IMR-90 (cell line): ENCODE measurements at regions not wholly inside any gene's neighbourhood (a gene's known extent, or its start where the extent isn't known, plus 50 kb on each side); places are given as distances from the start of the nearest gene placed in this dataset.

Experiments
- ATAC-seq: fragments of 200-7000 bp; cut with Tn5 transposase; 2 replicates; pipeline ENCODE4 v1.9.1; 2020; ENCODE audit warnings: low read depth, mild to moderate bottlenecking, moderate library complexity
- BruUV-seq: library from RNA; stranded (reverse); fragments of 400-500 nt; replicated peaks from 2 replicates; lab custom pipeline; 2021; lab: Mats Ljungman, UMichigan
- CTCF ChIA-PET: fragments of 300-600 bp; formaldehyde crosslinking; extraction: SDS; loops from one replicate; lab custom pipeline; 2021; ENCODE audit warnings: antibody characterized with exemption; lab: Yijun Ruan, JAX
- POLR2A ChIA-PET: fragments of 300-600 bp; sonication (Branson Sonifier 250); formaldehyde crosslinking; loops from one replicate; lab custom pipeline; 2022; ENCODE audit warnings: antibody characterized with exemption; ENCODE audit not compliant: unreplicated experiment; lab: Charles Lee
- DNase-seq: peaks from one replicate; pipeline ENCODE4 v3.0.0; 2013
- H2AFZ ChIP-seq: replicated peaks from 2 replicates; pipeline ENCODE3; 2013; ENCODE audit warnings: low read length, mild to moderate bottlenecking; ENCODE audit not compliant: poor library complexity
- H2AK5ac ChIP-seq: 2 replicates; pipeline ENCODE4 v1.6.1; 2013; ENCODE audit warnings: low read depth, low read length, inconsistent platforms
- H2AK9ac ChIP-seq: replicated peaks from 2 replicates; pipeline ENCODE3; 2013; ENCODE audit warnings: mild to moderate bottlenecking, low read depth, low read length, moderate library complexity; ENCODE audit not compliant: poor library complexity
- H2BK120ac ChIP-seq: 2 replicates; pipeline ENCODE4 v1.6.1; 2013; ENCODE audit warnings: low read depth, low read length, inconsistent platforms
- H2BK15ac ChIP-seq: 3 replicates; pipeline ENCODE4 v1.6.1; 2013; ENCODE audit warnings: low read depth, low read length, inconsistent platforms
- H2BK20ac ChIP-seq: 2 replicates; pipeline ENCODE4 v1.6.1; 2013; ENCODE audit warnings: low read depth, mild to moderate bottlenecking, inconsistent platforms, low read length, moderate library complexity
- H2BK5ac ChIP-seq: 2 replicates; pipeline ENCODE4 v1.6.1; 2013; ENCODE audit warnings: mild to moderate bottlenecking, low read depth, low read length, inconsistent platforms; ENCODE audit not compliant: poor library complexity, severe bottlenecking
- H3K14ac ChIP-seq: replicated peaks from 2 replicates; pipeline ENCODE4 v1.6.1; 2013; ENCODE audit warnings: low read depth, low read length, inconsistent platforms
- H3K18ac ChIP-seq: 2 replicates; pipeline ENCODE4 v1.6.1; 2013; ENCODE audit warnings: low read depth, low read length, control low read depth
- H3K23ac ChIP-seq: 2 replicates; pipeline ENCODE4 v1.6.1; 2013; ENCODE audit warnings: low read depth, low read length, inconsistent platforms
- H3K27ac ChIP-seq: 2 replicates; pipeline ENCODE4 v1.5.1; 2013; ENCODE audit warnings: mild to moderate bottlenecking, control low read depth, low read length; ENCODE audit not compliant: insufficient read depth
- H3K27me3 ChIP-seq: 2 replicates; pipeline ENCODE4 v1.6.1; 2013; ENCODE audit warnings: low read length; ENCODE audit not compliant: control insufficient read depth, insufficient read depth
- H3K36me3 ChIP-seq: 2 replicates; pipeline ENCODE4 v1.6.1; 2013; ENCODE audit warnings: low read length, mixed read lengths; ENCODE audit not compliant: control insufficient read depth, insufficient read depth
- H3K4ac ChIP-seq: 2 replicates; pipeline ENCODE4 v1.6.1; 2013; ENCODE audit warnings: low read depth, low read length, inconsistent platforms
- H3K4me1 ChIP-seq: 2 replicates; pipeline ENCODE4 v1.6.1; 2013; ENCODE audit warnings: low read length, mixed read lengths; ENCODE audit not compliant: control insufficient read depth, insufficient read depth
- H3K4me2 ChIP-seq: 2 replicates; pipeline ENCODE4 v1.6.1; 2013; ENCODE audit warnings: low read depth, mild to moderate bottlenecking, control low read depth, low read length, moderate library complexity
- H3K4me3 ChIP-seq: 2 replicates; pipeline ENCODE4 v1.5.1; 2013; ENCODE audit warnings: low read depth, mild to moderate bottlenecking, control low read depth, low read length, moderate library complexity; ENCODE audit not compliant: insufficient read depth
- H3K56ac ChIP-seq: 2 replicates; pipeline ENCODE4 v1.6.1; 2013; ENCODE audit warnings: low read length, inconsistent platforms; ENCODE audit not compliant: insufficient read depth; ENCODE audit errors: extremely low read depth
- H3K79me1 ChIP-seq, 2 experiments: 2 replicates each; pipeline ENCODE4 v1.6.1; 2013; ENCODE audit warnings: low read length in 2 of 2, inconsistent platforms in 1 of 2, low read depth in 1 of 2
- H3K9ac ChIP-seq: 2 replicates; pipeline ENCODE4 v1.6.1; 2013; ENCODE audit warnings: low read depth, low read length, control low read depth
- H3K9me1 ChIP-seq: 2 replicates; pipeline ENCODE4 v1.6.1; 2013; ENCODE audit warnings: low read length, inconsistent platforms; ENCODE audit not compliant: insufficient read depth
- H3K9me3 ChIP-seq: 2 replicates; pipeline ENCODE4 v1.6.1; 2013; ENCODE audit warnings: low read length; ENCODE audit not compliant: control insufficient read depth, insufficient read depth
- H4K20me1 ChIP-seq: 2 replicates; pipeline ENCODE4 v1.6.1; 2013; ENCODE audit warnings: low read length, inconsistent platforms; ENCODE audit not compliant: insufficient read depth
- H4K5ac ChIP-seq: 2 replicates; pipeline ENCODE4 v1.6.1; 2013; ENCODE audit warnings: mild to moderate bottlenecking, low read depth, low read length, control low read depth
- H4K8ac ChIP-seq, 2 experiments: 2 replicates each; pipeline ENCODE4 v1.6.1; 2013; ENCODE audit warnings: low read depth in 2 of 2, low read length in 2 of 2, control low read depth in 1 of 2, inconsistent platforms in 1 of 2
- H4K91ac ChIP-seq: 2 replicates; pipeline ENCODE4 v1.6.1; 2013; ENCODE audit warnings: low read depth, low read length, inconsistent platforms; ENCODE audit not compliant: insufficient read depth
- CEBPB ChIP-seq: IDR thresholded peaks from 2 replicates; pipeline ENCODE4 v1.6.1; 2012; ENCODE audit warnings: low read depth, low read length, improper control_type of control experiment
- CHD1 ChIP-seq: IDR thresholded peaks from 2 replicates; pipeline ENCODE4 v1.6.1; 2012; ENCODE audit warnings: low read depth, low read length, improper control_type of control experiment
- MAFK ChIP-seq: IDR thresholded peaks from 2 replicates; pipeline ENCODE4 v1.6.1; 2012; ENCODE audit warnings: low read depth, low read length, improper control_type of control experiment
- MAZ ChIP-seq: IDR thresholded peaks from 2 replicates; pipeline ENCODE4 v1.6.1; 2012; ENCODE audit warnings: low read depth, mild to moderate bottlenecking, low read length, improper control_type of control experiment, moderate library complexity, borderline replicate concordance
- MXI1 ChIP-seq: IDR thresholded peaks from 2 replicates; pipeline ENCODE4 v1.6.1; 2012; ENCODE audit warnings: low read depth, mild to moderate bottlenecking, low read length, moderate library complexity, borderline replicate concordance
- POLR2A ChIP-seq: IDR thresholded peaks from 2 replicates; pipeline ENCODE4 v1.6.1; 2012; ENCODE audit warnings: mild to moderate bottlenecking, low read depth, low read length
- RAD21 ChIP-seq: IDR thresholded peaks from 2 replicates; pipeline ENCODE4 v1.6.1; 2012; ENCODE audit warnings: low read length, improper control_type of control experiment
- RCOR1 ChIP-seq: IDR thresholded peaks from 2 replicates; pipeline ENCODE4 v1.6.1; 2012; ENCODE audit warnings: mild to moderate bottlenecking, low read length, improper control_type of control experiment; ENCODE audit not compliant: insufficient replicate concordance
- RFX5 ChIP-seq: IDR thresholded peaks from 2 replicates; pipeline ENCODE4 v1.8.0; 2012; ENCODE audit warnings: low read depth, mild to moderate bottlenecking, low read length, moderate library complexity
- SMC3 ChIP-seq: fragments of 150-350 bp; IDR thresholded peaks from 2 replicates; pipeline ENCODE4 v1.6.1; 2016; ENCODE audit warnings: low read depth, mild to moderate bottlenecking, antibody characterized with exemption, low read length, moderate library complexity
- WGBS, 2 experiments: methylation state at CpG; one replicate each; pipeline versions ENCODE4 v1.1.5 to v1.1.7; 2013; ENCODE audit warnings: missing lambda C conversion rate in 2 of 2; ENCODE audit not compliant: insufficient read length in 1 of 2; ENCODE audit errors: extremely low coverage in 2 of 2; 5-methylcytosine and 5-hydroxymethylcytosine counted together
- dilution Hi-C: fragments of 300-500 bp; cut with HindIII; formaldehyde crosslinking; loops from one replicate; pipeline ENCODE4 v1.14.3; 2018; ENCODE audit warnings: low sequenced_read_pairs; ENCODE audit not compliant: unreplicated experiment
- in situ Hi-C: fragments of 300-500 bp; cut with MboI; formaldehyde crosslinking; loops from 3 replicates; pipeline ENCODE4 v1.14.3; 2019; ENCODE audit warnings: low sequenced_read_pairs, inconsistent platforms, mixed read lengths
- intact Hi-C: fragments of 100-400 bp; cut with micrococcal nuclease; formaldehyde crosslinking; loops from 2 replicates; pipeline ENCODE4 v1.10.0; 2022

DNA sequence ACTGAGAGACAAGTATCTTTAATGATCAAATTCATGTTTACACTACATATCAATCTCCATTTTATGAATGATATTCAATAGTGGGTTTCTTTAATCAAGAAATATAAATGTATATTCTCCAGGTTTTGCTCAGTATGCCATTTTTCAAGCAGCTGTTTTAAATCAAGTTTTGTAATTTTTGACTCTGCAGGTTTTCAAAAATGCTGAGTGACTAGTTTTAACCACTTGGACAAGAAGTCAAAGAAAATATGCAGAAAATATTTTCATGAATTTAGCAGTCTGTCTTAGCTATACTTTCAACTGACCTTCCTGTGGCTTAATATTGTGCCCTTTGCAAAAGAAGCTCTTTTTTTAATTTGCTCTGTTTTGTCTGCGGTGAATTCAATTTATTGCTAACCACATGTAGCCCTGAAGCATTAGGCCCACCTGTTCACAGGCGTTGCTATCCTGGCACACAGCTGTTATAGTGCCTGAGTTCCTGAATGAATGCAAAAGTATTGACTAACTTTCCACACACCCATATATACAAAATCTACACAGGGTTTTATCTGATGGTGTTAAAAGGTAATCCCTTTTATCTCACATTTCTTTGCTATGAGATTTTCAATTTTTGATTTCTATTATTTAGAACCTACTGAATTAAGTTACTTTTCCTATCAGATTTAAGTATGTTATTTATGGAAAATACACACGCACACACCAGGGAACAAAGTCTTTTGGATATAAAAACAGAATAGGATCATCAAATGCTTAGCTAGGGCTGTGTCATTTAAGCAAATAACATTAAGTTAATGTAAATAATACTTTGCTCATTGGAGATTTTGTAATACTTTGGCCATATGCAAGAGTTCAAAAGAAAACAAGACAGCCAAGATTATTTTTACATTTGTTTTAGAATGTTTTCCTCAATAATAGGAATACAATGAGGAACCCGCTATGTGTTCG, 1166.1 kb upstream of the GBE1 start (continued):
- no peak for TF ChIP-seq POLR2A

DNA sequence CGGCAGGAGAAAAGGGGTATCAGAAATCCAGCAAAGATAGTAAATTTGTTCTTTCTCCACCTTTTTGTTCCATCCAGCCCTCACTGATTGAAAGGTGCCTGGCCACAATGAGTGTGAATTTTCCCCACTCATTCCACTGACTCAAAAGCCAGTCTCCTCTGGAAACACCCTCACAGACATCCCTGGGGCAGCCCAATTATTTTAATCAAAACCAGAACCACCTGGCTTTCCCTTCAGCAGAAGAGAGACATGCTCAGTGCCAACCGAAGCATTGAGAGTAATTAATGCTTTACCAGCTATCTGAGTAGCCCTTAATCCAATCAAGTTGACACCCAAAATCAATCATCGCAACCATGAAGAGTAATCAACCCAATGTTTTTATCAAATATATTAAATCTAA, 1129.6 kb upstream of the GBE1 start:
- Histone ChIP-seq H2BK15ac (no peak overlapping the region), H4K91ac (no peak overlapping the region), H3K36me3 (no peaks in the 10 kb centered on the region), H3K9me1 (no peaks in the 10 kb centered on the region), H3K27ac (no peak overlapping the region), H4K5ac (no peak overlapping the region), H3K4me2 (no peak overlapping the region), H2AFZ (no peak overlapping the region), H3K14ac (no peak overlapping the region), H4K20me1 (no peaks in the 10 kb centered on the region), H3K9me3 (no peaks in the 10 kb centered on the region), H3K4me3 (no peak overlapping the region), H2BK20ac (no peak overlapping the region), H3K79me1 (no peaks in the 10 kb centered on the region), H2BK5ac (no peak overlapping the region), H2AK9ac (no peak overlapping the region), H3K56ac (no peak overlapping the region), H2BK120ac (no peak overlapping the region), H3K4ac (no peak overlapping the region), H3K27me3 (no peaks in the 10 kb centered on the region), H2AK5ac (no peak overlapping the region), H3K23ac (no peak overlapping the region), H3K18ac (no peak overlapping the region), H4K8ac (no peak overlapping the region), H3K9ac (no peak overlapping the region), H3K4me1 (no peaks in the 10 kb centered on the region)
- ChIA-PET POLR2A (no interaction called here), CTCF (no interaction called here)
- TF ChIP-seq SMC3 (no peak), MXI1 (no peak), RAD21 (no peak), POLR2A (no peak), RFX5 (no peak), CEBPB (no peak), MAFK (no peak), RCOR1 (no peak), CHD1 (no peak), MAZ (no peak)
- BruUV-seq, result no TSS peak
- in situ Hi-C loops, result no loop called here
- no peak for DNase-seq
- intact Hi-C loops, result no loop called here
- dilution Hi-C loops, result no loop called here
- WGBS, 2 experiments, result no CpG with 5 or more reads among the region's 3 CpGs
- no peak for ATAC-seq
